ENCODE measurements at regions not wholly inside any gene's neighbourhood (a gene's known extent, or its start where the extent isn't known, plus 50 kb on each side); places are given as distances from the start of the nearest gene placed in this dataset.

GRCh38 chr12:65695113-65695865, 129.0 kb upstream of the HMGA2 start:
- no peak for TF ChIP-seq CTCF (IDR thresholded peaks at IDR 0.05)
- TF ChIP-seq POLR2A (IDR thresholded peaks at IDR 0.05), result no peak

Measured in body of pancreas (tissue), 4 donors.